HG02763 (cell line): ENCODE measurements at regions not wholly inside any gene's neighbourhood (a gene's known extent, or its start where the extent isn't known, plus 50 kb on each side); places are given as distances from the start of the nearest gene placed in this dataset.

ENCODE experiments used
- ATAC-seq: cut with Tn5 transposase; IDR thresholded peaks from one replicate; pipeline ENCODE4 v1.9.1; 2021; ENCODE audit warnings: mild to moderate bottlenecking, moderate library complexity; ENCODE audit not compliant: unreplicated experiment

DNA sequence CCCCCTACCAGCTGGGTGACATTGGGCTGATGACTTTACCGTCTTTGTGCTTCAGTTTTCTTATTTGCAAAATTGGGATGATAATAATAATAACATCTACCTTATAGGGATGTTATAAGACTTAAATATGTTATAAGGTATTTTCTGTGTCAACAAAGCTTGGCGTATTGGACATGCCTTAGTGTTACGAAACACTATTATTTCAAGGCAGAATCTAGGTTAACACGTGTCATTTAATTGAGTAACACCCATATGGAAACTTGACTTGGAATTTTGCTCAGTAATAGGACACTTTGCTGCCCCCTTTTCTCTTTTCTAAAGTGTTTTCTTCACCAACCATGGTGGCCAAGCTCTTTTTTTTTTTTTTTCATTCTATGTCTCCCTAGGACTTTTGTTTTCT, 294.2 kb upstream of the SALL1 start:
- ATAC-seq = no peak

GRCh38 chr16:51443934-51444333, 292.9 kb upstream of the SALL1 start:
- ATAC-seq = no peak

- no peak for ATAC-seq
Observed at GRCh38 chr16:51442141-51442870, 291.2 kb upstream of the SALL1 start.

- ATAC-seq = no peak
Observed at GRCh38 chr16:51440131-51440889, 289.2 kb upstream of the SALL1 start.

GRCh38 chr16:51439271-51439670, 288.2 kb upstream of the SALL1 start:
- no peak for ATAC-seq

DNA sequence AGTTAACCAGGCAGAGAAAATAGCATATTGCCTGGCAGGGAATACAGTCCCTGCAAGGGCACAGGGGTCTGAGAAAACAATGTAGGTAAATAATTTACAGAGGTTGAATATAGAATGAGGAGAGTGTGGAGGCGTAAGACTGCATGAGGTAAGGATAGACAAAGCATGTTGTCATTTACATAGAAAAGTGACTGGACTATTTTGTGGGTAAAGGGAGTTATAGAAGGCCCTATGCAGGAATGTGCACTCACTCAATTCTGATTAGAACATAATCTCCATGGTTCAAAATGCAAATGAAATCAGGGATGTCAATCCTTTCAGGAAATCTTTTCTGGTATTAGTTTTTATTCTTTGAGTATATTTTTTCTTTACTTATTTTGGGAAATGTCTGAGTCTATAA, 285.7 kb upstream of the SALL1 start:
- ATAC-seq = no peak

GRCh38 chr16:51434567-51435198, 283.6 kb upstream of the SALL1 start:
- ATAC-seq = no peak

- no peak for ATAC-seq
Observed at GRCh38 chr16:51433599-51433998, 282.5 kb upstream of the SALL1 start.

- ATAC-seq = no peak
Observed at GRCh38 chr16:51431517-51432241, 280.6 kb upstream of the SALL1 start.

DNA sequence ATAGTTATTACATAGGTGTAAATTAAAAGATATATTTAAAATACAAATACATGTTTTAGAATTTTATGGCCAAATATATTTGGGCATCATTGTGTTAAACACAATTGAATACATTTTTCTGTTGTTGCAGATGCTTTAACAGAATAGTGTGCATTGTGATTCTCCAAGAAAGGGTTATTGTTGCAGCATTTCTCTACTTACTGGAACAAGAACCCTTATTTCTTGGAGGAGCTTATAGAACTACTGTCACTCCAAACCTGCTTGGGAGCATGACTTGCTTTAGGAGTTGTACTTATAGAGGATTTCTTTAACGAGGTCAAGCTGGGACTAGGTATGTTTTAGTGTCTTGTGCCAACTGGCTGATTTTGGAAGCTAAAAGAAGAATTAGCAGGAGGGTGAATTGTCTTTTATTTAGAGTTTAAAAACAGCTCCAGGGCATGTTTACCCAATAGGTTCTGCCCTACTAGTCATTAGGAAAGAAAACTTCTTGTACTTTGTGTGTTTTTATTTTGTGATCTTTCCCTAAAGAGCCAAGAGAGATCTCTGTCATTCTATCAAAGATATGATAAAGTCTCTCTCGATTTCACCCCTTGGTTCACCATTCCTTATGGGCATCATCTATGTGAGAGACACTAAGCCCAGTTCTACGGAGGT, 279.8 kb upstream of the SALL1 start:
- ATAC-seq = no peak

DNA sequence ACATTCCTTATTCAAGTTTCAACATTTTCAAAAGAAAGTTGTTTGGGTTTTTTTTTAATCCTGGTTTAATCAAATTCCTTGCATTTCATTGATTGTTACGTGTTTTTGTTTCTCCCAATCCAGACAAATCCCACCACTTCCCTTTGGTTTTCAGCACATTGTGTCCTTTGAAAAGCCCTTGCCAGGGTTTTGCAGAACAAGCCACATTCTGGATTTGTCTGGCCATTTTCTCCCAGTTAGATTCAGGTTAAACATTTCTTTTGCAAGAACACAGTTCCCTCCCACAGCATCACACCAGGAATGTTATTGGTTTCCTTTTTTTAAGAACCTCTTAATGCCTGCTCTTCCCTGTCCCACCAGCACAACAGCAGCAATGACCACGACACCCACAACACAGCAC, 278.0 kb upstream of the SALL1 start:
- ATAC-seq = no peak

- no peak for ATAC-seq
Observed at GRCh38 chr16:51427085-51427484, 276.0 kb upstream of the SALL1 start.

DNA sequence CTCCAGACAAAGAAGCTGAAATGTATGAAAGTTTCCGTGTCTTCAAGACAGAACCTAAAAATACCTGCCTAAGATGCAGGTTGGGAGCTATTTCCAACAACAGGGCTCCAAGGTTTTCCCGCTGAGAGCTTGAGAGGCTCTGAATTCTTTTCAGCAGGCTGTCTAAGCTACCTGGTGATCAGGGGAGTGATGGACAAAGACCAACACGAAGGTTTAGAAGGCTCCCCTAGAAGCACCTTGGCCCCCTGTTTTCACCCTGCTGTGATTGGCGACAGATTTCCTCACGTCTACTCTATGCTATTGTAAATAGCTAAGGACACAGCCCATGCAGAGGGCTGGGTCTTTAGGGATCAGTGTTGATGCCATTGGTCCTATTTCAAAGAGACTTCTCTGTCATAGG, 275.2 kb upstream of the SALL1 start:
- ATAC-seq = no peak

- no peak for ATAC-seq
Observed at GRCh38 chr16:51420247-51420646, 269.2 kb upstream of the SALL1 start.

GRCh38 chr16:51419768-51420167, 268.7 kb upstream of the SALL1 start:
- ATAC-seq = no peak

- ATAC-seq = no peak
Observed at GRCh38 chr16:51418258-51418657, 267.2 kb upstream of the SALL1 start.

DNA sequence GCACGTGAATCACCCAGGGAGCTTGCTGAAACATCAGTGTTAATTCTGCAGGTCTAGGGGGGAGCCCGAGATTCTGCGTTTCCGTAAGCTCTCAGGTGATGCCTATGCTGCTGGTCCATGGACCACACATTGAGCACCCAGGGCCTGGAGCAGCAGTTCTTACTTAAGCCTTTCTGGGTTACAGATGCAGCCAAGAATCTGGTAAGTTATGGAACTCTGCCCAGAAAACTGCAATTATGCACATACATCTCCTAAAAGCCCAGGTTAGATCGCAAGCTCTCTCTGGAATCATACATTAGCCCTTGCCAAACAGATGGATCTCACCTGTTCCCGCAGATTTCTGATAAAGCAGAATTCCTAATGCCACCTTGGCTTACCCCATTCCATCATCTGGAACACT, 265.9 kb upstream of the SALL1 start:
- ATAC-seq = no peak

- no peak for ATAC-seq
Observed at GRCh38 chr16:51410125-51410524, 259.1 kb upstream of the SALL1 start.

DNA sequence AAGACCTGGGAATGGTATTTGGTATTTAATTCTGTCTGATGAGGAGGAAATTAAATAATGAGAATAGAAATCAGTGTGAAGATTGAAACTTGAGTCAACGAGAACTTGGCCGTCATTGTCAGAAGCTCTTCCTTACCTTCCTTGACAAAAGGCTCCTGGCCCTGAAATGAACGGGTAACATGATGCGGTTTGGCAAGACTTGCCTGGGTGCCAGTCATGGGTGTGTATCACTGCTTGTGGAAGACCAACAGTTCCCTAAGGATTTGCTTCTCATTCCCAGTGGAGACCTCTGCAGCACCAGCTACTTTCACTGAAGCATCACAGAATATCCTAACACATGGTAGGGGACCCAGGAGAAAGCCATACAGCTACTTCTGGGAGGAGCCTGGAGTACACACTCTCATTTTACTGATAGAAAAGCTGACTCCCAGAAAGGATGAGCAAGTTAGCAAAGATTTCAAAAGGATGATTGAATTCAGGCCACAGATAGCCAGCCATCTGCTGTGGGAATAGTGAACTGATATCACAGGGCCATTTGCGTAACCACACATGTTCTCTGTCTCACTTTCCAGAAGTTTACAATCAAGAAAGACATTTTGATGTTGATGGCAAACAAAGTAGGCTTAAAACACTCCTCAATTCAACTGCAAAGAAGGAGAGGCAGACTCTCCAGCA, 258.1 kb upstream of the SALL1 start:
- no peak for ATAC-seq

- ATAC-seq = no peak
Observed at GRCh38 chr16:51408357-51408756, 257.3 kb upstream of the SALL1 start.
